ENCODE measurements at regions not wholly inside any gene's neighbourhood (a gene's known extent, or its start where the extent isn't known, plus 50 kb on each side); places are given as distances from the start of the nearest gene placed in this dataset.

GRCh38 chr11:112661146-112661545 lies 300.1 kb upstream of the NCAM1 start:
- Histone ChIP-seq H3K27me3 (ENCODE audit: control insufficient read depth in 4 of 4, insufficient read depth in 4 of 4, low read length in 3 of 4) (no peaks in the 10 kb centered on the region), H3K4me1 (ENCODE audit: control insufficient read depth in 4 of 4, insufficient read depth in 4 of 4, low read length in 3 of 4) (no peaks in the 10 kb centered on the region), H3K9me3 (ENCODE audit: control insufficient read depth in 4 of 4, low read length in 3 of 4) (no peaks in the 10 kb centered on the region), H3K4me3 (ENCODE audit: low read depth in 1 of 3, low read length in 3 of 3) (no peak overlapping the region), H3K9ac (ENCODE audit: low read depth in 1 of 2, low read length in 2 of 2) (no peak overlapping the region), H3K36me3 (ENCODE audit: control insufficient read depth in 4 of 4, insufficient read depth in 3 of 4, low read depth in 1 of 4, low read length in 3 of 4) (no peaks in the 10 kb centered on the region), H3K27ac (ENCODE audit: low read depth in 1 of 2, low read length in 2 of 2) (no peak overlapping the region)
- no peak for DNase-seq (ENCODE audit: low spot score)
- TF ChIP-seq HNF4G (IDR thresholded peaks at IDR 0.05) (no peak), YY1 (IDR thresholded peaks at IDR 0.05) (no peak), SP1 (IDR thresholded peaks at IDR 0.05) (no peak)
- 78% methylated on average over 1 of the region's 1 CpG for WGBS

GRCh38 chr11:112661571-112661970 lies 299.6 kb upstream of the NCAM1 start:
- WGBS: 79% methylated on average over 4 of the region's 4 CpGs
- Histone ChIP-seq H3K9me3 (ENCODE audit: control insufficient read depth in 4 of 4, low read length in 3 of 4) (no peaks in the 10 kb centered on the region), H3K27me3 (ENCODE audit: control insufficient read depth in 4 of 4, insufficient read depth in 4 of 4, low read length in 3 of 4) (no peaks in the 10 kb centered on the region), H3K9ac (ENCODE audit: low read depth in 1 of 2, low read length in 2 of 2) (no peak overlapping the region), H3K36me3 (ENCODE audit: control insufficient read depth in 4 of 4, insufficient read depth in 3 of 4, low read depth in 1 of 4, low read length in 3 of 4) (no peaks in the 10 kb centered on the region), H3K4me3 (ENCODE audit: low read depth in 1 of 3, low read length in 3 of 3) (no peak overlapping the region), H3K4me1 (ENCODE audit: control insufficient read depth in 4 of 4, insufficient read depth in 4 of 4, low read length in 3 of 4) (no peaks in the 10 kb centered on the region), H3K27ac (ENCODE audit: low read depth in 1 of 2, low read length in 2 of 2) (no peak overlapping the region)
- TF ChIP-seq HNF4A (conservative IDR thresholded peaks at IDR 0.05): no peak
- TF ChIP-seq JUND (IDR thresholded peaks at IDR 0.05): no peak
- TF ChIP-seq SP1 (IDR thresholded peaks at IDR 0.05): no peak
- no peak for TF ChIP-seq CTCF (IDR thresholded peaks at IDR 0.05; ENCODE audit: low read depth, low read length, missing input control)
- no peak for TF ChIP-seq GABPA (IDR thresholded peaks at IDR 0.05 in 1 of 2, conservative IDR thresholded peaks at IDR 0.05 in 1 of 2)
- TF ChIP-seq ZBTB33 (IDR thresholded peaks at IDR 0.05): no peak
- TF ChIP-seq TAF1 (conservative IDR thresholded peaks at IDR 0.05): no peak
- no peak for TF ChIP-seq NR2F2 (IDR thresholded peaks at IDR 0.05)
- TF ChIP-seq EGR1 (IDR thresholded peaks at IDR 0.05; ENCODE audit: low read depth in 2 of 2): no peak
- TF ChIP-seq FOXA2 (IDR thresholded peaks at IDR 0.05): no peak
- TF ChIP-seq YY1 (IDR thresholded peaks at IDR 0.05): no peak
- no peak for TF ChIP-seq HNF4G (IDR thresholded peaks at IDR 0.05)
- no peak for TF ChIP-seq ATF3 (IDR thresholded peaks at IDR 0.05)
- no peak for DNase-seq (ENCODE audit: low spot score)

GRCh38 chr11:112662554-112662953 lies 298.7 kb upstream of the NCAM1 start:
- 84% methylated on average over 2 of the region's 2 CpGs for WGBS
- no peak overlapping the region for H3K4me3 ChIP-seq (ENCODE audit: low read depth in 1 of 3, low read length in 3 of 3)
- TF ChIP-seq GABPA (IDR thresholded peaks at IDR 0.05 in 1 of 2, conservative IDR thresholded peaks at IDR 0.05 in 1 of 2) (no peak), JUND (IDR thresholded peaks at IDR 0.05) (no peak)
- no peak for DNase-seq (ENCODE audit: low spot score)
- H3K9me3 ChIP-seq (ENCODE audit: control insufficient read depth in 4 of 4, low read length in 3 of 4): no peaks in the 10 kb centered on the region
- H3K4me1 ChIP-seq (ENCODE audit: control insufficient read depth in 4 of 4, insufficient read depth in 4 of 4, low read length in 3 of 4): no peaks in the 10 kb centered on the region
- H3K36me3 ChIP-seq (ENCODE audit: control insufficient read depth in 4 of 4, insufficient read depth in 3 of 4, low read depth in 1 of 4, low read length in 3 of 4): no peaks in the 10 kb centered on the region
- no peaks in the 10 kb centered on the region for H3K27me3 ChIP-seq (ENCODE audit: control insufficient read depth in 4 of 4, insufficient read depth in 4 of 4, low read length in 3 of 4)
- no peak overlapping the region for H3K27ac ChIP-seq (ENCODE audit: low read depth in 1 of 2, low read length in 2 of 2)
- no peak overlapping the region for H3K9ac ChIP-seq (ENCODE audit: low read depth in 1 of 2, low read length in 2 of 2)

All from liver (tissue), 8 donors.